CD4-positive, alpha-beta T cell treated with Interleukin-6 for 4 hours (primary cell): ENCODE measurements at regions not wholly inside any gene's neighbourhood (a gene's known extent, or its start where the extent isn't known, plus 50 kb on each side); places are given as distances from the start of the nearest gene placed in this dataset.

ENCODE experiments used
- DNase-seq: peaks from one replicate; pipeline ENCODE4 v3.0.0-alpha.2; 2020; ENCODE audit warnings: mixed read lengths

GRCh38 chr18:38007026-38007425 is 441.4 kb upstream of the CELF4 start:
- no peak for DNase-seq

- no peak for DNase-seq
These were observed 440.9 kb upstream of the CELF4 start for GRCh38 chr18:38006541-38006940.

GRCh38 chr18:37997695-37998094 is 432.1 kb upstream of the CELF4 start:
- DNase-seq: no peak

GRCh38 chr18:37987901-37988300 is 422.3 kb upstream of the CELF4 start:
- no peak for DNase-seq

GRCh38 chr18:37986665-37987064 is 421.1 kb upstream of the CELF4 start:
- DNase-seq: no peak

- no peak for DNase-seq
These were observed 419.5 kb upstream of the CELF4 start for GRCh38 chr18:37985126-37985525.

GRCh38 chr18:37980556-37980955 is 415.0 kb upstream of the CELF4 start:
- no peak for DNase-seq

GRCh38 chr18:37975446-37975845 is 409.8 kb upstream of the CELF4 start:
- no peak for DNase-seq

GRCh38 chr18:37967261-37967660 is 401.7 kb upstream of the CELF4 start:
- no peak for DNase-seq

GRCh38 chr18:37965572-37965970 is 400.0 kb upstream of the CELF4 start:
- no peak for DNase-seq

- no peak for DNase-seq
These were observed 399.4 kb upstream of the CELF4 start for GRCh38 chr18:37964885-37965571.

GRCh38 chr18:37963837-37964236 is 398.2 kb upstream of the CELF4 start:
- no peak for DNase-seq

- no peak for DNase-seq
These were observed 396.8 kb upstream of the CELF4 start for GRCh38 chr18:37962316-37962966.

GRCh38 chr18:37958499-37958898 is 392.9 kb upstream of the CELF4 start:
- no peak for DNase-seq

GRCh38 chr18:37956902-37957301 is 391.3 kb upstream of the CELF4 start:
- no peak for DNase-seq

- DNase-seq: no peak
These were observed 390.4 kb upstream of the CELF4 start for GRCh38 chr18:37956020-37956419.

- no peak for DNase-seq
These were observed 389.6 kb upstream of the CELF4 start for GRCh38 chr18:37955201-37955600.

GRCh38 chr18:37953876-37954275 is 388.3 kb upstream of the CELF4 start:
- no peak for DNase-seq

GRCh38 chr18:37948471-37948870 is 382.9 kb upstream of the CELF4 start:
- no peak for DNase-seq

- no peak for DNase-seq
These were observed 380.7 kb upstream of the CELF4 start for GRCh38 chr18:37946324-37946723.

GRCh38 chr18:37944700-37945270 is 379.2 kb upstream of the CELF4 start:
- DNase-seq: no peak

- DNase-seq: no peak
These were observed 371.7 kb upstream of the CELF4 start for GRCh38 chr18:37937287-37937686.

GRCh38 chr18:37935086-37935485 is 369.5 kb upstream of the CELF4 start:
- no peak for DNase-seq

- no peak for DNase-seq
These were observed 365.0 kb upstream of the CELF4 start for GRCh38 chr18:37930640-37931039.

- DNase-seq: no peak
These were observed 356.6 kb upstream of the CELF4 start for GRCh38 chr18:37922162-37922561.
